ENCODE measurements at regions not wholly inside any gene's neighbourhood (a gene's known extent, or its start where the extent isn't known, plus 50 kb on each side); places are given as distances from the start of the nearest gene placed in this dataset.

DNA sequence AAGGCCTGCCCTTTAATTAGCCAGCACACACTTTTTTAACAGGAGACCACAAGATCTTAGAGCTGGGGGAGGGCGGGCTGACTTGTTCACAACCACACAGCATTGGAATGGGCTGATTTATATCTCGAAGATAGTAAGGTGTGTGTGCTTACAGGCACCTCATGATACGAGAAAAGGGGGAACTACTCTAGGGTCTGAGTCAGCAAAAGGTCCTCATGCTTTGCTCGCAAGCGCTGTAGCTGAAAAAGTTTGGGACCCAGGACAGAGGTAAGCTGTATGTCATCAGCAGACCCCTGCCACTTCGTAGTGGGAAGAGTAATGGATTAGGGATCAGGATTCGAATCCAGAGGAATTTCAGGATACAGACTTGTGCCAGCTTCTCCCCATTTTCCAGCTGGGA, 88.9 kb upstream of the RBM19 start:
- TF ChIP-seq, protein P1, sequence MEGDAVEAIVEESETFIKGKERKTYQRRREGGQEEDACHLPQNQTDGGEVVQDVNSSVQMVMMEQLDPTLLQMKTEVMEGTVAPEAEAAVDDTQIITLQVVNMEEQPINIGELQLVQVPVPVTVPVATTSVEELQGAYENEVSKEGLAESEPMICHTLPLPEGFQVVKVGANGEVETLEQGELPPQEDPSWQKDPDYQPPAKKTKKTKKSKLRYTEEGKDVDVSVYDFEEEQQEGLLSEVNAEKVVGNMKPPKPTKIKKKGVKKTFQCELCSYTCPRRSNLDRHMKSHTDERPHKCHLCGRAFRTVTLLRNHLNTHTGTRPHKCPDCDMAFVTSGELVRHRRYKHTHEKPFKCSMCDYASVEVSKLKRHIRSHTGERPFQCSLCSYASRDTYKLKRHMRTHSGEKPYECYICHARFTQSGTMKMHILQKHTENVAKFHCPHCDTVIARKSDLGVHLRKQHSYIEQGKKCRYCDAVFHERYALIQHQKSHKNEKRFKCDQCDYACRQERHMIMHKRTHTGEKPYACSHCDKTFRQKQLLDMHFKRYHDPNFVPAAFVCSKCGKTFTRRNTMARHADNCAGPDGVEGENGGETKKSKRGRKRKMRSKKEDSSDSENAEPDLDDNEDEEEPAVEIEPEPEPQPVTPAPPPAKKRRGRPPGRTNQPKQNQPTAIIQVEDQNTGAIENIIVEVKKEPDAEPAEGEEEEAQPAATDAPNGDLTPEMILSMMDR (IDR thresholded peaks at IDR 0.05) = no peak
- TF ChIP-seq POLR2A (IDR thresholded peaks at IDR 0.05) = no peak

All from lower leg skin (tissue), 3 donors.